PC-9 (cell line): ENCODE measurements at regions not wholly inside any gene's neighbourhood (a gene's known extent, or its start where the extent isn't known, plus 50 kb on each side); places are given as distances from the start of the nearest gene placed in this dataset.

Source experiments
- BruUV-seq: library from RNA; stranded (reverse); fragments of 400-500 nt; replicated peaks from 2 replicates; lab custom pipeline; 2021; lab: Mats Ljungman, UMichigan
- CTCF ChIA-PET: fragments of 300-600 bp; sonication (Branson Sonifier 250); formaldehyde crosslinking; loops from one replicate; lab custom pipeline; 2022; ENCODE audit warnings: antibody characterized with exemption; lab: Charles Lee
- POLR2A ChIA-PET: fragments of 300-600 bp; sonication (Branson Sonifier 250); formaldehyde crosslinking; loops from one replicate; lab custom pipeline; 2022; ENCODE audit warnings: antibody characterized with exemption; ENCODE audit not compliant: unreplicated experiment; lab: Charles Lee
- DNase-seq, 2 experiments: peaks; one replicate each; pipeline versions ENCODE4 v3.0.0 to v3.0.0-alpha.2; 2015 to 2022; ENCODE audit warnings: mixed read lengths in 1 of 2
- H2AFZ ChIP-seq: fragments of 200-600 bp; sonication (generic); 2 replicates; pipeline ENCODE4 v1.8.1; 2017; ENCODE audit warnings: antibody characterized with exemption
- H3F3A ChIP-seq: fragments of 200-600 bp; sonication (generic); 2 replicates; pipeline ENCODE4 v1.8.1; 2017; ENCODE audit warnings: antibody characterized with exemption, mild to moderate bottlenecking, low read depth; ENCODE audit not compliant: insufficient read depth
- H3K27ac ChIP-seq: fragments of 200-600 bp; sonication (generic); 2 replicates; pipeline ENCODE4 v1.6.1; 2016; ENCODE audit warnings: mixed run types
- H3K27me3 ChIP-seq: fragments of 200-600 bp; sonication (generic); 2 replicates; pipeline ENCODE4 v1.6.1; 2016; ENCODE audit warnings: low read depth, mixed run types; ENCODE audit not compliant: insufficient read depth
- H3K36me3 ChIP-seq: fragments of 200-600 bp; sonication (generic); 2 replicates; pipeline ENCODE4 v1.6.1; 2016; ENCODE audit warnings: low read depth, mixed run types
- H3K4me1 ChIP-seq: fragments of 200-600 bp; sonication (generic); replicated peaks from 2 replicates; pipeline ENCODE4 v1.6.1; 2016; ENCODE audit warnings: mixed run types; ENCODE audit not compliant: insufficient read depth
- H3K4me2 ChIP-seq: fragments of 200-600 bp; sonication (generic); 2 replicates; pipeline ENCODE4 v1.6.1; 2017; ENCODE audit warnings: mixed run types
- H3K4me3 ChIP-seq: fragments of 200-600 bp; sonication (generic); 2 replicates; pipeline ENCODE4 v1.6.1; 2016; ENCODE audit warnings: mixed run types
- H3K79me2 ChIP-seq: fragments of 200-600 bp; sonication (generic); 2 replicates; pipeline ENCODE4 v1.6.1; 2017; ENCODE audit warnings: low read depth, mixed run types
- H3K9me2 ChIP-seq: fragments of 200-600 bp; sonication (generic); 2 replicates; pipeline ENCODE4 v1.8.1; 2017; ENCODE audit warnings: mild to moderate bottlenecking; ENCODE audit not compliant: insufficient read depth
- H3K9me3 ChIP-seq: fragments of 200-600 bp; sonication (generic); 2 replicates; pipeline ENCODE4 v1.8.1; 2016; ENCODE audit warnings: low read depth; ENCODE audit not compliant: insufficient read depth
- H4K20me1 ChIP-seq: fragments of 200-600 bp; sonication (generic); 2 replicates; pipeline ENCODE4 v1.8.1; 2017; ENCODE audit not compliant: insufficient read depth
- CTCF ChIP-seq: fragments of 200-600 bp; sonication (generic); conservative IDR thresholded peaks from 2 replicates; pipeline ENCODE4 v1.6.1; 2017; ENCODE audit warnings: mixed run types, antibody characterized with exemption, mild to moderate bottlenecking, moderate library complexity
- EZH2 ChIP-seq: fragments of 200-600 bp; sonication (generic); IDR thresholded peaks from 2 replicates; pipeline ENCODE4 v1.8.0; 2017; ENCODE audit warnings: antibody characterized with exemption, low read depth
- intact Hi-C: fragments of 100-400 bp; cut with micrococcal nuclease; formaldehyde crosslinking; loops from one replicate; pipeline ENCODE4 v1.10.0; 2022; ENCODE audit not compliant: unreplicated experiment

- H3K4me2 ChIP-seq: no peak overlapping the region
- POLR2A ChIA-PET: no interaction called here
- BruUV-seq: no TSS peak
- no peak overlapping the region for H3K4me3 ChIP-seq
- no peak for TF ChIP-seq CTCF
- no peaks in the 10 kb centered on the region for H3K9me3 ChIP-seq
- no peaks in the 10 kb centered on the region for H3K36me3 ChIP-seq
- no peak overlapping the region for H2AFZ ChIP-seq
- CTCF ChIA-PET: no interaction called here
- H3K9me2 ChIP-seq: no peaks in the 10 kb centered on the region
- no peaks in the 10 kb centered on the region for H4K20me1 ChIP-seq
- no peaks in the 10 kb centered on the region for H3K27me3 ChIP-seq
- H3K4me1 ChIP-seq: no peaks in the 10 kb centered on the region
- H3K27ac ChIP-seq: no peak overlapping the region
- no peaks in the 10 kb centered on the region for H3F3A ChIP-seq
- intact Hi-C loops: no loop called here
- no peak for DNase-seq
- H3K79me2 ChIP-seq: no peaks in the 10 kb centered on the region
These were observed 84.0 kb upstream of the ODAD2 start for GRCh38 chr10:28082885-28083284.

GRCh38 chr10:28082316-28082715 is 83.4 kb upstream of the ODAD2 start:
- Histone ChIP-seq H3K9me2 (no peaks in the 10 kb centered on the region), H3K36me3 (no peaks in the 10 kb centered on the region), H3K27ac (no peak overlapping the region), H3K9me3 (no peaks in the 10 kb centered on the region), H3K4me2 (no peak overlapping the region), H3K79me2 (no peaks in the 10 kb centered on the region), H2AFZ (no peak overlapping the region), H3F3A (no peaks in the 10 kb centered on the region), H4K20me1 (no peaks in the 10 kb centered on the region), H3K27me3 (no peaks in the 10 kb centered on the region), H3K4me3 (no peak overlapping the region), H3K4me1 (no peaks in the 10 kb centered on the region)
- POLR2A ChIA-PET: no interaction called here
- intact Hi-C loops: no loop called here
- TF ChIP-seq EZH2: no peak
- no peak for TF ChIP-seq CTCF
- CTCF ChIA-PET: no interaction called here
- BruUV-seq: no TSS peak
- no peak for DNase-seq

GRCh38 chr10:28077889-28078288 is 79.0 kb upstream of the ODAD2 start:
- ChIA-PET POLR2A (interaction anchor here (0.5 kb wide), 1 partner anchor 19 kb away, joined by 4 read pairs; no protein-coding TSS in a partner anchor), CTCF (no interaction called here)
- no peaks in the 10 kb centered on the region for H3K9me3 ChIP-seq
- no peak overlapping the region for H3K4me3 ChIP-seq
- H3F3A ChIP-seq: no peaks in the 10 kb centered on the region
- no peaks in the 10 kb centered on the region for H3K4me1 ChIP-seq
- H3K79me2 ChIP-seq: no peaks in the 10 kb centered on the region
- no peak for DNase-seq
- H3K36me3 ChIP-seq: no peaks in the 10 kb centered on the region
- H3K4me2 ChIP-seq: no peak overlapping the region
- H2AFZ ChIP-seq: no peak overlapping the region
- intact Hi-C loops: no loop called here
- TF ChIP-seq EZH2 (no peak), CTCF (no peak)
- no peaks in the 10 kb centered on the region for H4K20me1 ChIP-seq
- BruUV-seq: no TSS peak
- no peak overlapping the region for H3K27ac ChIP-seq
- H3K27me3 ChIP-seq: no peaks in the 10 kb centered on the region
- no peaks in the 10 kb centered on the region for H3K9me2 ChIP-seq
